GM21717 (cell line): ENCODE measurements at regions not wholly inside any gene's neighbourhood (a gene's known extent, or its start where the extent isn't known, plus 50 kb on each side); places are given as distances from the start of the nearest gene placed in this dataset.

Source experiments
- ATAC-seq: cut with Tn5 transposase; IDR thresholded peaks from one replicate; pipeline ENCODE4 v1.9.1; 2021; ENCODE audit warnings: mild to moderate bottlenecking, moderate library complexity; ENCODE audit not compliant: unreplicated experiment

DNA sequence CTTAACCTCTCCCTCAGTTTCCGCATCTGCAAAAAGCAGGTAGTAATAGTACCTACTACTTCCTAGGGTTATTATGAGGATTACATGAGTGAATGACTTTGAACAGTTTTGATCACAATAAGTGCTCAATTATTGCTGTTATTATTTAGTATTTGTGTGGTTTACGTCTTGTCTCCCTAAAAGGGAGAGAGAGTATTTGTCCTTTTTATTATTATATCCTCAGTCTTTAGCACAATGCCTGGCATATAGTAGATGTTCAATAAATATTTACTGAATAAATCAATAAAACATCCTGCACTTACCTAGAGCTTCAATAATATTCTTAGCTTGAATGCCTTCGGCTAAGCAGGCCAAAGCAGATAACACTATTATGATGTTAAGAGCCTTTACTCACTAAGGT, 160.0 kb downstream of the TANC2 start:
- ATAC-seq: no peak

- ATAC-seq: no peak
Measured at GRCh38 chr17:63126607-63127006, 160.6 kb downstream of the TANC2 start.

GRCh38 chr17:63132459-63132911, 166.4 kb downstream of the TANC2 start:
- ATAC-seq: no peak

DNA sequence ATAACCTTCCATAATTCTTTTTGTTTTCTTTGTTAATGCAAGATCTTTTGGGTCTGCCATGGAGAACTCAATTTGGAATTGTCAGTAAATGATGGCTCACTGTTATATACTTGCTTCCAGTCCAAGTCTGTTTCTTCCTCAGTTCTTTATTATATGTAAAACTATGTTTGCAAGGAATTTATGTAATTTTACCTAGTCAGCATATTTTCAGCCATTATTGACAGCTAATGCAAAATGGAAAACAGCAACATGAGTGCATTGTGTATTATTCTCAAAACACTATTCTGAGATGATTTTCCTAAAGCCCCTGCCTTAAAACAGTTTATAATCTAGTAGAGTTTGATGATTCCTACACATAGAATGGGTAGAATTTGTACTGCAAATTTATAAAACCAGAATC, 167.5 kb downstream of the TANC2 start:
- ATAC-seq: no peak

DNA sequence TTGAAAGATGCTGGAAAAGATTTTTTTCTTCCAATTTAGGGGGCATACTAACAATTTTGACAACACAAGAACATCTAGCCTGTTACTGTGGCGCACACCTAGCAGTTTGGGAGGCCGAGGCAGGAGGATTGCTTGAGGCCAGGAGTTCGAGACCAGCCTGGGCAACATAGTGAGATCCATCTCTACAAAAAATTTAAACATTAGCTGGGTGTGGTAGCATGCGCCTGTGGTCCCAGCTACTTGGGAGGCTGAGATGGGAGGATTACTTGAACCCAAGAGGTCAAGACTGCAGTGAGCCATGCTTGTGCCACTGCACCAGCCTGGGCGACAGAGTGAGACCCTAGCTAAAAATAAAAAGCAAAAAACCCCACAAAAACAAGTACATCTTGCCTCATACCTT, 168.8 kb downstream of the TANC2 start:
- ATAC-seq: no peak

GRCh38 chr17:63136369-63137012, 170.5 kb downstream of the TANC2 start:
- ATAC-seq: no peak

DNA sequence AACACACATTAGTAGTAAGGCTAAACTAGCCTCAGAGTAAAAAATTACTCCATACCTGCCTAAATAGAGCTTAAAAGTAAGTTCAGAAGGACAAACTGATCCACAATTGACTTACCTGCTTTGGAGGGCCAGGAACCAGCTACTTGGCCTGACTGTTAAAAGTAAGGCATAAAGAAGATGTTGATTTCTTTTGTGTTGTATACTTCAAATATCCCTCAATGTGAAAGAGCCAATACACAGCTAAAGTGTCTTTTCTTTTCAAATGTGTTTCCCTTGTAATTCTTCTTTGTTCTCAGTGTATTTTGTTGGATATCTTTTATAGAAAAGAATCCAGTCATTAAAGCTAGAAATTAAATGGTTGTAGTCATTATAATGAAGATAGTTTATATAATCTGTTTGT, 171.1 kb downstream of the TANC2 start:
- no peak for ATAC-seq

DNA sequence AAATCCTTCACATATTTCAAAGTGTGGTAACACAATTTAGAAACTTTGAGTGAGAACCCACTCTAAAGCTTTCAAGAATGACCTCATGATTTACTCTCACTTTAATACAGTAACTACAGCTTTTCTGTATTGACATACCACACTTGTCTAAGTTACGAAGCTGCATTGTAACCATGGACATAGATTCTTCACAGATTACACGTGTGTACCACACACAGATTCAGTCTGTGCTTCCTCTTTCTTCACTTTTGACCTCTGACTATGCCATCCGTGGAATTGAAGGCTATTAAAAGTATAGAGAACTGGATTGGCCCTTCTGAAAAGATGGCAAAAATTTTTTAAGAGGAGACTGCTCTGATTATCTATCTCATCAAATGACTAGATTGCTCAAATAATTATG, 172.7 kb downstream of the TANC2 start:
- ATAC-seq: no peak

GRCh38 chr17:63139356-63139755, 173.3 kb downstream of the TANC2 start:
- no peak for ATAC-seq

DNA sequence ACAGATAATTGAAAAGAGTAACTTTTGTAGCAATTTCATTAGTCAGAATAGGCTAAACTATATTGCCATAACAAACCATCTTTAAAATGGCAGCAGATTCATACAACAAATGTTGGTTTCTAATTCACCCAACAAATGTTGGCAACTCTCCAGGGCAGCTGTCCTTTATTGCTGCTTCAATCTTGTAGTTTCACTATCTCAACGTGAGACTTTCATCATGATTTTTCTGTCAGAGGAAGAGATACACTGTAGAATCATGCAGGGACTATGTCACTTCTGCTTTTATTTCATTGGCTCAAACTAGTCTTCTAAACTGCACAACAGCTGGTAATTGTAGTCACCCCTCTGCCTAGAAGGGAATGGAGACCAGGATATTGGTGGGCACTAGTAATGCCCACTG, 174.2 kb downstream of the TANC2 start:
- no peak for ATAC-seq

DNA sequence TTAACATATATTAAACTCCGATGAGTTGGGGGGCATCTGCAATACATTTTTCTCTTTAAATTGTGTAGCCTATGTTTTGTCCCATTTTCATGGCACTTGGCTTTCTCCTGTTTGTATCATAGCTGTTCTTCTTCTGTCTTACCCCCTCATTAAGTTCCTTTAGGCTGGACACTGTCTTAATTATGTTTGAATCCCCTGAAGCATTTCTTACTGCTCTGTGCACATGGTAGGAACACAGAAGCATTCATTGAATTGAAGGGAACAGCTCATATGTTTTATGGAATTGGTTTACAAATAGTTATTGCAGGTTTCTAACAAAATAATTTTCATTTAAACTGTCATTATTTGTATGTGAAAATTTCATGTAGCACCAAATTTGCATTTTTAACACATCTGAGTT, 176.8 kb downstream of the TANC2 start:
- ATAC-seq: no peak

- no peak for ATAC-seq
Measured at GRCh38 chr17:63150490-63150889, 184.5 kb downstream of the TANC2 start.

GRCh38 chr17:63150994-63151464, 185.0 kb downstream of the TANC2 start:
- ATAC-seq: no peak

GRCh38 chr17:63151941-63152523, 186.0 kb downstream of the TANC2 start:
- no peak for ATAC-seq

DNA sequence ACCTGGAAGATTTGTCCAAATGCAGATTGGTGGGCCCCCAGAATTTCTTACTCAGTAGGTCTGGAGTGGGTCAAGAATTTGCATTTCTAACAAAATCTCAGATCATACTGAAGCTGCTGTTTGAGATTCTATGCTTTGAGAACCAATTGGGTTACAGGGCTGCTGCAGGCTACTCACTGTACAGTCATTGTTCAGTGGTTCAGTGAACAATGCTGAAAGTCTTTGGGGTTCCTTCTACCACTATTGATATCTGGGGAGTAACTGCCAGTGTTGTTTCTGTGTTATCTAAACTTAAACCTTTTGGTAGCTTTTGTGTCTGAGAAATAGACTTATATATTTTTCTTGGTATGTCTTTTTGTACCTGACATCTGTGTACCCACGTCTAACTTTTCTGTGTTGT, 187.5 kb downstream of the TANC2 start:
- ATAC-seq: no peak

GRCh38 chr17:63154586-63155244, 188.7 kb downstream of the TANC2 start:
- no peak for ATAC-seq

DNA sequence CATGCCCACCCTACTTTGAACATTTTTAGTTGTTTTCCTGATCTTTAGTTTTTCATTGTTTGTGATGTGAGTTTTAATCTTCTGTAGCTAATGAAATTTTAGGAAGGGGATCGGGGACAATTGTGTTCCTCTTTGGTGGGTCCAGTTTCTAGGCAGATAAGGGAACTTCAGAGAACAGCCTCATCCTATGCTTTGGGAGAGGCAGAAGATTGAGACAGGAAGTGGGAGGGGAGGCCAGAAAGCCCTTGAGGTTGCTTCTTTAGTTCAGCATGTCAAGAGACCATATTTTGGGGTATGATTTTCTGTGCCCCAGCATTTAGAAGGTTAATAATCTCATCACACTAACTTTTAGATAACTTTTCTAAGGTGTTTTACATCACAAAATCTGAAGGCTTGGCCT, 191.0 kb downstream of the TANC2 start:
- no peak for ATAC-seq

GRCh38 chr17:63162406-63163157, 196.5 kb downstream of the TANC2 start:
- ATAC-seq: no peak

- no peak for ATAC-seq
Measured at GRCh38 chr17:63163158-63163520, 197.1 kb downstream of the TANC2 start.

GRCh38 chr17:63165400-63165799, 199.4 kb downstream of the TANC2 start:
- no peak for ATAC-seq

- ATAC-seq: no peak
Measured at GRCh38 chr17:63170795-63171194, 204.8 kb downstream of the TANC2 start.
